A673 (cell line): ENCODE measurements at regions not wholly inside any gene's neighbourhood (a gene's known extent, or its start where the extent isn't known, plus 50 kb on each side); places are given as distances from the start of the nearest gene placed in this dataset.

ENCODE experiments used
- CTCF ChIP-seq: fragments of 300-800, 200-600 bp; sonication (generic); conservative IDR thresholded peaks from 2 replicates; pipeline ENCODE4 v1.5.1; 2017; ENCODE audit warnings: low read depth, mild to moderate bottlenecking, antibody characterized with exemption, low read length, moderate library complexity, mixed read lengths
- EZH2 ChIP-seq: fragments of 200-600 bp; sonication (generic); IDR thresholded peaks from 2 replicates; pipeline ENCODE4 v1.6.1; 2017; ENCODE audit warnings: borderline replicate concordance, low read depth, mild to moderate bottlenecking, mixed read lengths, antibody characterized with exemption, low read length; ENCODE audit not compliant: poor library complexity, severe bottlenecking

- no peak for TF ChIP-seq EZH2
- no peak for TF ChIP-seq CTCF
Observed at GRCh38 chr15:61668444-61668843, 391.8 kb downstream of the VPS13C start.
